GM18498 (cell line): ENCODE measurements at regions not wholly inside any gene's neighbourhood (a gene's known extent, or its start where the extent isn't known, plus 50 kb on each side); places are given as distances from the start of the nearest gene placed in this dataset.

Experiments used
- ATAC-seq: cut with Tn5 transposase; IDR thresholded peaks from one replicate; pipeline ENCODE4 v1.9.1; 2021; ENCODE audit warnings: mild to moderate bottlenecking, moderate library complexity; ENCODE audit not compliant: unreplicated experiment

DNA sequence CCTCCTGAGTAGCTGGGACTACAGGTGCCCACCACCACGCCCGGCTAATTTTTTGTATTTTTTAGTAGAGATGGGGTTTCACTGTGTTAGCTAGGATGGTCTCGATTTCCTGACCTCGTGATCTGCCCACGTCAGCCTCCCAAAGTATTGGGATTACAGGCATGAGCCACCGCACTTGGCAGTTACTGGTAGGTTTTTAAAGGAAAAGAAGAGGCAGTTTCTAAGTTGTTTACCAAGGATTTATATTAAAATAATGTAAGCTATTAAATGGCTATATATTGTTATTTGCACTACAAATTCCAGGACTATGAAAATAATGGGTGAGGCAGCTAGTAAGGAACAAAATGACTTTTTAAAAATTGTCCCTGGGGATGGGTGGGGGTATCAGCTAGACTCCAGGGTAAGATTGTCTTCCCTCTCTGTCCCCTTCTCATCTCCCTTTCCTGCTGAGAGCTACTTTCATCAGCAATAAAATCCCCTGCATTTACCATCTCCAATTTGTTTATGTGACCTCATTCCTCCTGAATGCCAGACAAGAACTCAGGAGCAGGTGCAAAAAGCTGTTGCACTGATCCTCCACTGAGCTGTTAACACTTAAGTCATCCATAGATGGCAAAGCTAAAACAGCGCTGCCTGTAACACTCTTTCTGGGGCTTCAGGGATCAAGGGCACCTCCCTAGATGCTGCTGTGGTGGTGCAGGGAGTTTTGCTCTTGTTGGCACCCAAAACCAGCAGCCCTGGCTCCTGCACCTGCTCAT, 165.2 kb downstream of the ZPLD1 start:
- ATAC-seq: no peak

DNA sequence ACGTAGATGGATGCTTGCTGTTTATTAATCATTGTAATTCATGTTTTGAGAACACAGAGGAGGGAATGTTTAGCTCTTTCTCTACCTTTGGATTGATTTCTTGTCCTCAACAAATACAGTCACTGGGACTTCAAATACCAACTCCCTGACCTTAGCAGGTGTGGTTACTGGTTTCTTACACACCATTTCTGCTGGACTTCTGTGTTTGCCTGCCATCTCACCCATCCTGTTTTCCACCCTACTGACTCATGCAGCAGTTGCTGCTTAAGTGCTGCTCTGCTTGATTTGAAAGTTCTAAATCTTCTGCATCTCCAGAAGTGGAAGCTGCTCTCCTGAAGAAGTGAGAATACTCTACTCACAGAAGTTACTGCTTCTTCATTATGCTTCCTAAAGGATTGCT, 170.3 kb downstream of the ZPLD1 start:
- ATAC-seq: no peak

DNA sequence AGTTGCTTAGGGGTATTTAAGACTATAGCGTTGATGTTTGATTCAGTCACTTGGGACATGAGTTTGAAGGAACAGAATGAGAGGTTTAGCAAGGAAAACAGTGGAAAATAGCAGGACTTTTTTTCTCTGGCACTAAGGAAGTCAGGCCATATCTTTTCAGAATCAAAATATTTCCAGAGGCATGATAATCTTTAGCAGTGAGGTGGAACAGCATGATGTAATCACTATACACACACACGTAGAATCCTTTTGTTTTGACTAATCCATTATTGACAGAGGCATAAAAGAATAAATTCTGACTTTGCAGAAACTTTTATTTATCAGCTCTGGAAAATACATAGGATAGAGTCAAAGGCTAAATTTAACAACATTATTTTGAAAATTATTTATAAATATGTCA, 174.1 kb downstream of the ZPLD1 start:
- no peak for ATAC-seq

DNA sequence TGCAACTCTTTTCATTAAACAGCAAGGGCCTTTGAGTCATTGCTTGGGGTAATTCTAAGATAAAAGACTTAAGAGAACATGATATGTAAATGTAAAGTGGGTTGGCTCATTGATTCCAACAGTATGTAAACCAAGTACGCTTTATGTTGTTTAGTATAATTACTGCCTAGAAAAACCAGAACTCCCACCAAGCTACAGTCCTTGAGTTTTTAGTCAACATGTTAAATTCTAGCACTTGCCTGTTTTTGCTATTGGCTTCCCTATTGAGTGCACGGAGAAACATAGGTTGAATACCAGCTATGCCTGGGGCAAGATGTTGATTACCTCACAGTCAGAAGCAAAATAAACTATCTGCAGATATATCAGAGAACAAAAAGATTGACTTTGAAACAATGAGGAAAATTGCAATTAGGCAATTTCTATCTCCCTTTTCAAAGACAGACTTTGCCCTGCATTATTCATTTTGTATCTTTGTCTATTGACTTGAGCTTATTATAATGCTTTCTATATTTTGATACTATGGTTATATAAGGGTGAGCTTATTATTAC, 179.3 kb downstream of the ZPLD1 start:
- ATAC-seq: no peak

DNA sequence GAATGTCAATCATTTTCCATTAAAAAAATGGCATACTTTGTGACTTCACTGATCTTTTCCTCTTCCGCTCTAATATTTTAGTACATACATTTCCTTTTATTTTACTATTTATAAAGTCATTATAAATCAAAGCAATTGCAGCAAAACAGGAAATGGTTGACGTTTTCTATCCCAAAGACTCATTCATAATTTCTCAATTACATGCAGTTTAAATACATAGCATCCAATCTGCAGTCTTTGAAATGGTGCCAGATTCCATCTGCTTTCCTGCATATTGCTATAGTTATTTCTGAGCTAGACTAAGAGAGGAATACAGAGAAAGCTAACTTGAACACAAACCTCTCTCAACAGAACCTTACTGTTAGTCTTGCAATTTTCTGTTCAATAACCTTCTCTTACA, 179.8 kb downstream of the ZPLD1 start:
- ATAC-seq: no peak

DNA sequence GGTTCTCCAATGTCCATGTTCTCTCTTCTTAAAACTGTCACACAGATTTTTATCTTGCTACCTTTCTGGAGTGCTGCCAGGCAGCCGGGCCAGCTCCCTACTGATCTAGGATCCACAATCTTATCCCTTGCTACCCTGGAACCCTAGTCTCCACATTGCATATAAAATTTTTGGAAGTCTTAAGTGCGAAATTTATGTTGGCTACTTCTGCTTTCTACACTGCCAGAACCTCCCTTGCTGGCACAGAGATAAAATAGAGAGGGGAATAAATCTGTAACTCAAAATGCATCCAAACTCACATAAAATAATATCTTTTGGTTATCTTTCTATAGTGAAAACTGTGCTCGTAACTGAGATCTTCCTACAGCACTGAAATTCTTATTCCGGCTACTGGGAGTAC, 182.6 kb downstream of the ZPLD1 start:
- ATAC-seq: no peak

DNA sequence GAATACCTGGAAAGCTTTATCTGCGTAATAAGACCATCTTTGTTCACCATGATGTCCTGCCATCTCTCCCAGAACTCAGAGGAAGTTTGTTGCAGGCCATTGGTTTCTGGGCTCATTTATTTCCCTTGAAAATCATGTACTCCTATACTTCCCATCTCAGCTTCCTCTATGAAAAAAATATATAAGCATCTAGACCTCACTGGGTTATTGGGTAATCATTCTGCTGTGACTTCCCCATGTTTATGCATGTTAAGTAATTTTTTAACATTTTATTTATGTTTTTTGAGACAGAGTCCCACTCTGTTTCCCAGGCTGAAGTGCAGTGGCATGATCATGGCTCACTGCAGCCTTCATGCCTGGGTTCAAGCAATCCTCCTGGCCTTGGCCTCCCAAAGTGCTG, 184.5 kb downstream of the ZPLD1 start:
- ATAC-seq: no peak

DNA sequence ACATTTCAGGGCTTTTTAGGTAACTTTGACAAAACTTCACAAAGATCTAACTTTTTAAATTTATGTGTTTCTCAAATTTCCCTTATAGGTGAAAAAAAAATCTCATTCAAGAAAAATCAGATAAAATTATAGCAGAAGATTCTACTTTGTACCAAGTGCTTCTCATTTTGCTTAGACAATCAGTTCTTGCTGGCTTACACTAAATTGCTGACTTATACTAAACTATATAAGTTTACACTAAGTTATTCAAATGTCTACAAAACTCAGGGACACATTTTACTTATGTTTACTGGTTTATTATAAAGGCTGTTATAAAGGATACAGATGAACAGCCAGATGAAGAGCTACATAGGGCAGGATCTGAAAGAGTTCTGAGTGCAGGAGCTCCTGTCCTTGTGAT, 195.1 kb downstream of the ZPLD1 start:
- ATAC-seq: no peak

DNA sequence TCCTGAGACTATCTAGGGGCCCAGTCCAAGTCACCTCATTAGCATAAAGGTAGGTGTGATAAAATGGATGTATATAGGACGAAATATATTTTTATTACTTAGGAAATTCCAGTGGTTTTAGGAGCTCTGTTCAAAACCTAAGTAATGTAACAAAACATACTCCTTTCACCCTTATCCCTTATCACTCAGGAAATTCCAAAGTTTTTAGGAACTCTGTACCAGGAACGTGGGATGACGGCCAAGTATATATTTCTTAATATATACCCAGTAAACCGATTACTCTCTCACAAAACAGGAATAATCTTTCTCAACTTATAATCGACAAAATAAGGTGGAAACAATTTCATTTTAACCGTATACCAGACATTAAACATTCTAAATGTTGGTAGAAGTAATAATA, 195.7 kb downstream of the ZPLD1 start:
- ATAC-seq: no peak

DNA sequence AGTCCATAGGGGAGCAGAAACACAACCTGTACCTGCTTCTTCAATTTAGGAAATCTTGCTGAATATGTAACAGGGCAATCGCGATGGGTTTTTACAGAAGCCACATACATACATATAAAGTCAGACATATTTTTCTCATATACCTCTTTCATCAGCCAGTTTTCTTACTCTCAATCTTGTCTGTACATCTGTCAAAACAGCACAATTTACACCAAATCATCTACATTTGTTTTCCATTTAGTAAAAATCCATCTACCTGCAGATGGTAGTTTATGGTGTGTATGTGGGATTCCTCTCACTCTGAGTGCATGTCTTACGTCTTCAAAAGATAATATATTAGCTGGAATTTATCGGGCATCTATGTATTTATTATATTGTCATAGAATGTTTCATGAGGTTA, 208.7 kb downstream of the ZPLD1 start:
- ATAC-seq: no peak

DNA sequence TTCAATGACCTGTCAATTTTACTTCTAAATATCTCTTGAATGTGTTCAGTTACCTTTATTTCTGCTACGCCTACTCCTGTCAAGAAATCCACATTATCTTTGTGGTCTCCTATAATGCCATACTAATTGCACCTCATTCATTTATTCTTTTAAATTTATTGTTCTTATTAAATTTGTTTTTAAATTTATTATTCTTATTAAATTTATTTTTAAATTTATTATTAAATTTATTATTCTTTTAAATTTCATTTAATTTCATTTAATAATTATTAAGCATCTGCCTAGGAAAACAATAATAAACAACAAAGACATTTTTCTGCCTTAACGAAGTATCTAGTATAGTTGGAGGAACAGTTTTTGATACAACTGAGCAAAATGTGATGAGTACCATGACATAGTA, 211.7 kb downstream of the ZPLD1 start:
- ATAC-seq: no peak

DNA sequence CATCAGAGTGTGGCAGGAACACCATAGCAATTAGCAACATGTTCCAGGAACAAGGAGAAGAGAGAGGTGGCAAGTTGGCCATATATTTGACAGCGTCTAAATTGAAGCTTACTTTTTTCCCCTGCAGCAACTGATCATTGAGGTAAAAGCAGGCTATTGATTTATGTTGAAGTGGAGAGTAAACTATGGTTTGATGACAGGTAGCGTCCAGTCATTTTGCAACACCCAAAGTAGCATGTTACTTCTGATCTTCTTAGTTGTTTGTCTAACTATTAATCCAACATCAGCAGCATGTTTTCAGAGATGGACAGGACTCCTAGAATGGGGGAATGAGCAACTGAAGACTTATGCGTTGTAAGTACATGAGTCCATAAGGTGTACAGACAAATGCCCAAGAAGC, 225.8 kb downstream of the ZPLD1 start:
- no peak for ATAC-seq

DNA sequence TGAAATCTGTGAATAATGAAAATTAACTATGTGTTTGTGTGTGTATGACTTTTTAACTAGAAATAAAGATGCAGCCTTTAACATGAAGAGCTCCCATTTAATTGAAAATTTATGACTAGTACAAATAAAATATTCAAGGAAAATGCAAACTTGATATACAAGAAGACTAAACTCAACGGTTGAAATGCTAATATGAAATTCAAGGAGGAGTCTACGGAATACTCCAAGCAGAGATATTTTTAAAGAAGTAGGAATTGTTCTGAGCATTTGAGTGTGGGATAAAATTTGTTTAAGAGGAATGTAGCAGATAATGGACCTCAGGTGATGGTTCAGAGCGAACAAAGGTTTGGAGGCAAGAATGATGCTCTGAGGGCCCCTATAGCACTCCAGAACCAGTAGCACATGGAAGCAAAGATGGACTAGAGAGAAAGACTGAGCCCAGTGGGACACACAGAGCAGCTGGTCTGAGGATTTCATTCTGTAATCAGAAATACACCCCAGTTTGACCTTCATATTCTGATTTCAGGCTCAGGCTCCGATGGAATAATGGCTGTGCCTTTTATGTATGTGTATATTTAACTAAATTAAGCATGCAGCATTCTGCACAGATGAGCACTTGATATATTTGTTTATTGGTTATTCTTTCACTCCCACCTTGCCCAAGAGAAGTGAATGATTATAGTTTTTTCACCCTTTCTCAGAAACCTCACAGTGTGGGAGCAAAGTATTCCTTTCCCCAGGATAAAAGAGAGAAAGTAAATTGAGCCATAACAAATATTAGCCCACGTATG, 227.1 kb downstream of the ZPLD1 start:
- no peak for ATAC-seq

DNA sequence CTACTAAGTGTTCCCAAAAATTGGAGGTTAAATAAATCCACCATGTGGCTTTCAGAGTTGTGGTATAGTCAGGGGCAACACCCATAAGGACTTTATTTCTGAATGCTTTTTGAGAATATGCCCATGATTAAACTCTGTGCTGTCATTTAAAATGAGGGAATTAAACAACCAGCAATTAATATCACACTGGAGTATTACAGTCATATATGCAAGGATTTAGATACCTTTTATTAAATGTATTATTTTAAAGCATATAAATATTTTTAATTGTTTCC, 227.6 kb downstream of the ZPLD1 start:
- no peak for ATAC-seq

DNA sequence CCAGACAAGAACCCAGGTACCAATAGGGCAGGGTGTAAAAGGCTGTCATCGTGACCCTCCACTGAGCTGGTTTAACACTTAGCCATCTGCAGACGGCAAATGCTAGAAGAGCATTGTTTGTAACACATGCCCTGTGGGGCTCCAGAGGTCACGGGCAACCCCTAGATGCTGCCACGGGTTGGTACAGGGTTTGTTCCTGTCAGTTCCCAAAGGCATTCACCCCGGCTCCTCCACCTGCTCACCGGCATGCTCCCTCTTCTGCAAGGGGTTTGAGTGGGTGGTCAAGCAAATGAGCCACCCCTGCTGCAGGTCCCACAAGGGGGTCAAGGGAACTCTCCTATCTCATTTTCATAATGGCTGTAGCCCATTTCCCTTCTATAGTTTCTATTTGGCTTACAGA, 229.3 kb downstream of the ZPLD1 start:
- ATAC-seq: no peak

DNA sequence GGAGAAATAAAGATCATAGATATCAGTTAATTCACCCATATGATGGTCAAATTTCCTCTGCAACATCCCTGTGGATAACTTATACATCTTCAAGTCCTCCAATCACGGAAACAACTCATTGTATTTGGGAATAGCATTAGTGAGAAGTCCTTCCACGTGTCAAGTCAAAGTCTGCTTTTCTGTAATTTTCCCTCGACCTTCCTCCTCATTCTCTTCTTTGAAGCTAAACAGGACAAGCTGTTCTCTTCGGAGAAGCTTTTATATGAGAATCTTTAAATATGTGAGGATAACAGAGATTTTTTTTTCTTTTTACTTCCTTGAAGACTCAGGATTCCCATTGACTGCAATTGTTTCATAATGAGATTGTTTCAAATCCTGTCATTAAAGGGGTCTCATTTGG, 230.4 kb downstream of the ZPLD1 start:
- ATAC-seq: no peak

DNA sequence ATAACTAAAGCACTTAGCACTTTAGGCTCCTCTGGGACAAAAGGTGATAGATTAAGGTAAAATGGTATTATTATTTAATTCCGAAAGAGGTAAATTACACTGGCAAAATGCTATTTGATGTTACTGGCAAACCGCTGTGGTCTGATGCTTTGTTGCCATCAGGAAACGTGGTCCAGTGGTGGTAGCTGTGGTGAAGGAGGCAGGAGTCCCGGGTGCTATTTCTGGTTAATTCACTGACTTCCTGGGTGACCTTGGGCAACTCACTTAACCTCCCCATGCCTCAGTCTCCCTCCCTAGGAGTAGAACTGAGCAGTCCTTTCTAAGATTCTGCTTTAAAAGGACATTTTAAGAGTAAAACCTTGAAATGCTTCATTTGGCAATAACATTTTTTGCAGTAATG, 233.4 kb downstream of the ZPLD1 start:
- ATAC-seq: no peak

DNA sequence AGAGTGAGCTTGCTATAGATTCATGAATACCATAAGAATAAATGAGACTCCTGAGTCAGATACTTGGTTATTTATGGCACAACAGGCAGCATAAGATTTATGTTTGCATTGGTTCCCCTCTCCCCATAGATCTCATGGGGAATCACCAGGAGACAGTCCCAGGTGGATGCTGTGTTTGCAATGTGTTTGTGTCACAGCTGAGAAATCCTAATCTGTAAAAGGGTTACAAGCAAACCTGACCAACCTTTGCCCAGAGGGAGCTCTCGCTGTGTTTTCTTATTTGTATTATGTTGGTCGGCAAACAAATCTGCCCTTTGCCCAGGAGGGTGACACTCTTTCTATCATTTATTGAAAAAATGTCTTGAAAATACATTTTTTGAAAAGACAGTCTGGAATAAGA, 236.2 kb downstream of the ZPLD1 start:
- ATAC-seq: no peak

DNA sequence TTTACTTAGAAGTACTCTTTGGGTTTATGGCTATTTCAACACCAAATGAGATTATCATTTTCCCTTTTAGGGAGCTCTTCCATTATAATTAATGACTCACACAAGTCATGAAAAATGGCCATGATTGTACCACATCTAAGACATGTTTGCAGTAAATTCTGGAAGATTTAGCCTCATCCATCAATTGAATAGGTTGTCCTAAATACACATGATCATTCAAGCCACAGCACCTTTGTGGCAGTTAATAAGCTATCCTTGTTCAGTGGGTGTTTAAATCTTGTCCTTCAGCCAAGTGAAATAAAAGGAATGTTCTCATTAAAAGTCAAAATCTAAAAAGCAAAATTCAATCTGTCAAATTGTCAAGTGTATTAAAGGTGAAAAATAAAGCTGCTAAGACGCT, 237.5 kb downstream of the ZPLD1 start:
- no peak for ATAC-seq

DNA sequence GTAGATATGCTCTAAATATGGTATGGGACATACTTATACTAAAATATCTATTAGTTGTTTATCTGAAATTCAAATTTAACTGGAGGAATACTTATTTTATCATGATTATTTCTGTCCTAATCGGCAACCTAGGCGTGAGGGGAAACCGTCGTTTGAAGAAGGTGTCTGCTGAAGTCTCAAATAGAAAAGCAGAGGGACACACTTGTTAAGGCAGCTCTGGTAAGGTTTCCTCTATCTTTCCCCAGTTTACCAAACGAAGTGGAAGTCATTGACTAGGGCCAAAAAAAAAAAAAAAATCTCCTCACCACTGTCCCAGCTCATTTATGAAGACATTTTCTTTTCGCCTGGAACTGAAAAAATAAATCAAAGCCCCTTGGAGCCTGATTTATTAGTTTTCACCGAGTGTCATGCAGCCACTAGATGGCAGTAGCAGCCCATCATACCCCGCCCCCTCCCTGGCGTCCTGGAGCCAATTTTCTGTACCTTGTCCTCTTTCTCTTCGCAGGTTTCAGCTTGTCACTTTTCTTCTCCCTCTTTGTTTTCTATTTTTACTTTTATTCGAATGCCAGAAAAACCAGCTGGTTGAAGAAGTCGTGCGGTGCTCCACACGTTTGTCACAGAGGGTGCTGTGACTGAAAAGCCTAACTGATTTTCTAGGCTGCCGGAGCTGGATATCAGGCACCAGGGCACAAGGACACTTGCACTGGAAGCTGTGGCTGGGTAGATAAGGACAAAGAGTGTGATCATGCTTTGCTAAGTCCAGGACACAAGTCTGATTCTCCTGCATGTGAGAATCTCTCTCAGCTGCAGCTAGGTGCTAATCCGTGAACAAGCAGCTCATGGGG, 238.7 kb downstream of the ZPLD1 start:
- peak; percentile 86 for ATAC-seq

DNA sequence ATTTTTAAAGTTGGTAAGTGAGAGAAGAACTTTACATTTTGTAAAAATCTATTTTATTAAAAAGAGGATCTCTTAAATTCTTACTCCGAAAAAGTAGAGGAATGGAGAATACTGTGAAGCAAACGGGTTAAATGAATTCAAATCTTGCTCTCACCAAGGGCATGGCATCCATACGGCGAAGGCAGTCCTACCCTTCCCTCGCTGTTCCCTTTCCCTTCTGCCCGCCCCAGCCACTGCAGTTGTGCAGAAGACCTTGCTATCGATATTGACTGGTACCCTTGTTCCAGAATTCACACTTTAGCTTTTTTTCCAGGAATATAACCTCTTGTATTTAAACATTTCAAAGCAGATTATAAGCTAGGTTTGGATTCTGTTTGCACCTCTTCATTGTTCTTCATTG, 239.5 kb downstream of the ZPLD1 start:
- ATAC-seq: no peak

DNA sequence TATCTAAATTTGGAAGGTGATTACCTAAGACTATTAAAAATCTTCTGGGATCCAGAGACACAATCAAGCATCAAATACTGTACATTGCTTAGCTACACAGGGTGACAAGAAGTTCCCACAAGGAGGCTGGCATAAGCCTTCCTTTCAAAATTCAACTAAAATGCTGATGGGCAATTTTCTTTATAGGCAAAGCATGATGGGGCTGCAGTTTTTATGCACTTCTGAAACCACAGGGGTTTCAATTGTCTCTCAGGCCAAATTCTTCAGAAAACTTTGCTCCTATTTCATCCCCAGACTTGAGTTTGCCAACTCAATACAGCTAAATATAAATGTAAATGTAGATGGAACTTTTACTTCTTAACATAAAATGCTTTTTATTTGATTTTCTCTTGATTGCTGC, 241.6 kb downstream of the ZPLD1 start:
- no peak for ATAC-seq
